GM18502 (cell line): ENCODE measurements at regions not wholly inside any gene's neighbourhood (a gene's known extent, or its start where the extent isn't known, plus 50 kb on each side); places are given as distances from the start of the nearest gene placed in this dataset.
"Not testable (repeated sequence)": the region's sequence is repeated elsewhere in the genome, so short reads cannot be mapped to it uniquely, and the experiment has no call there.

Experiments used
- ATAC-seq: cut with Tn5 transposase; IDR thresholded peaks from one replicate; pipeline ENCODE4 v1.9.1; 2021; ENCODE audit warnings: mild to moderate bottlenecking; ENCODE audit not compliant: unreplicated experiment, poor library complexity

DNA sequence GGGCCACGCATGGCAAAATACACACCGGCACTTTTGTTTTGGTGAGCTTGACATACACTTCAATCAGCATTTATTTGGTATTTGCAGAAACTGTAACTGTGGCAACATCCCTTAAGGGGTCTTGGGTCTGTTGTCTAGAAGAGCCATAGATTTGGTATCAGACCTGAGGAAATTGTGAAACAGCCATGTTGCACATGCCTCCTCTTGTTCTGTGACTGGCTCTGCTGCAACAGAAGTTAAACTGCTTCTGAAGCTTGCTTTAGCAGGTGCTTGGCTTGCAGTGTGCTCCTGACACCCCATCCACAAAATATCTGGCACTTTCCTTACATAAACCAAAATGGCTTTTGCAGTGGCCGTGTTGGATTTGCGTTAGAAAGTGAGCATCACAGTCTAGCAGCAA is 247.3 kb downstream of the GATA3 start:
- ATAC-seq: no peak

DNA sequence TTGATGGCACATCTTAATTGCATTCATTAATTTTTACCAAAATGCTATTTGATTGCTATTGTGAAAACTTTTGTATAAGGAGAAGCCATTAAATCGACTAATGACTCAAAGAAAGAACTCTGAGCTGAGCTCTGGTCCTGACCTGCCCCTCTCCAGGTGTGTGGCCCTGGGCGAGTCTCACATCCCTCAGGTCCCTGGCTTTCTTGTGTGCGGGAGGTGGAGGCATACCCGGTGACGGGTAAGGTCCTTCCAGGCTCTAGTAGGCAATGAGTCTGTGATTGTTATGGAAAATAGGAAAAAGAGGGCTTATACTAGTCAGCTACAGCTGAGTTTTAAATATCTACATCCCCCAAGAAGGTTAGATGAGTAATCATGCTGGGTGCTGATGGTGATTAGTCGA is 248.1 kb downstream of the GATA3 start:
- no peak for ATAC-seq

DNA sequence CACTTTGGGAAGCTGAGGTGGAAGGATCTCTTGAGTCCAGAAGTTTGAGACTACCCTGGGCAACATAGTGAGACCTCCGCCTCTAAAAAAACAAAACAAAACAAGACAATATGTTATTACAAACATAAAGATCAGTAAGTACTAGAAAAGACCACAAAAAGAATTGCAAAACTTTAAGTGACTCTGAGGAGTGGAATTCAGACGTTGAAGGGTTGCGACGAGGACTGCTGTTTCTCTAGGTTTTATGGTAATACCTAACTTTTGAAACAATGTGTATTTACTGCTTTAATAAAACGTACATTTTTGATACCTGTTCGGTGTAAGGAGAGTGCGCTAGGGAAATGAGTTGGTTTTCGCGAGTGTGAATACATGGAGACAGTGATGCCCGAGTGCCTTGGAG is 250.4 kb downstream of the GATA3 start:
- no peak for ATAC-seq

DNA sequence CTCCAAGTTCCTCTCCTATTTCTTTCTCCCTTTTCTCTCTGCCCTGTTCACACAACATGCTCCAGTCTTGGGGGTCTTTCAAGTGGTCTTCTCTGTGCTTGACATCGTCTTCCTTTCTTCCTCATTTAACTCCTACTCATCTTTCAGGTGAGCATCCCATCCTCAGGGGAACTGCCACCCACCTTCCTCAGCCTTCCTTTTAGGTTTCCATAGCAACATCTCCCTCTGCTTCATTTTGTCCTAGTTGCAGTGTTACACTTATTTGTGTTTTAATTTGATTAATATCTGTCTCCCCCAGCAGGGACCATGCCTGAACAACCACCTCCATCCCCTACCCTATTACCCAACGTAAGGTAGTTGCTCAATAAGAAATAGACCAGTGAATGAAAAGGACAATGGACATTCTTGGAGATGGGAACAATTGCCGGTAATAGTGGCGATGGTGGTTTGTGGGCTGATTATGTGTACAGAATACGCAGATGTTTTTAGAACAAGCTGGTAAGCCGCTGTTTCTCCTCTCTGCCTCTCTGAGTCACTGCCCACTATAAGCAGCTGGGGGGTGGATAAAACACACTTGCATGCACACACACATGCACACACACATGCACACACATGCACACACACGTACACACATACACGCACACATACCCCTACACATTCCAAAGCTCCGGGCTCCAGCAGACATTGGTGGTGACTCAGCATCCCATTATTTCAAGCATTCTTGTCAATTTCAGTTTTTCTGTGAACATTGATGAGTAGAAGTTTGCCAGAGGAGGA is 251.6 kb downstream of the GATA3 start:
- ATAC-seq: no peak

DNA sequence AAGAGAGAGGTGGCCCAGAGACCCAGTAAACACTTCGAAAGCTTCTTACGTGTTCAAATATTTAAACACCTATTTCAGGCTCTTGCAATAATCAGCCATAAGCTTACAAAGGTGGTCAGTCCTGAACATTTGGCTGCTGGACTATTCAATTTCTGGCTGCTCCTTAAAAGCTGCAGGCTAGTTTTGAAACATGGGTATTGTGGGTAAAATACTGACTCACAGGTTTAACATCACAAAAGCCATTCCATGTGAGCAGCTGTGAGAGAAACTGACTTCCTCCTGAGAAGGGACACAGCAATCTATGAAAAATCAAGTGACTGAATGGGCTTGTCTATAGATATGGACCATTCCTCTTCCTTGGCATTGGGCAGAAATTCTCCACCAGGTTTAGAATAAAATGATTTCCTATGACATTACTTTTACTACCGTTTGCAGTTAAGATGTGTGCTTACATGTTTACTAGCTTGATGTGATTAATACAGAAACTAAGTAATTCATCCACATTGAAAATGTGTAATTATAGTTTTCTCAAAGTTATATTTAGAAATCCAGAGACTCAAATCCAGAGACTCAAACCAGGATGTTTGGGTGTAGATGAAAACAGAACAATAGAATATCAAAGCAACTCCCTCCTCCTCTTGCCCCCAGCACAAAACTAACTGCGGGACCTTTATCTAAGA is 252.3 kb downstream of the GATA3 start:
- ATAC-seq: no peak

- no peak for ATAC-seq
Observed at GRCh38 chr10:8310930-8311329, 256.4 kb downstream of the GATA3 start.

DNA sequence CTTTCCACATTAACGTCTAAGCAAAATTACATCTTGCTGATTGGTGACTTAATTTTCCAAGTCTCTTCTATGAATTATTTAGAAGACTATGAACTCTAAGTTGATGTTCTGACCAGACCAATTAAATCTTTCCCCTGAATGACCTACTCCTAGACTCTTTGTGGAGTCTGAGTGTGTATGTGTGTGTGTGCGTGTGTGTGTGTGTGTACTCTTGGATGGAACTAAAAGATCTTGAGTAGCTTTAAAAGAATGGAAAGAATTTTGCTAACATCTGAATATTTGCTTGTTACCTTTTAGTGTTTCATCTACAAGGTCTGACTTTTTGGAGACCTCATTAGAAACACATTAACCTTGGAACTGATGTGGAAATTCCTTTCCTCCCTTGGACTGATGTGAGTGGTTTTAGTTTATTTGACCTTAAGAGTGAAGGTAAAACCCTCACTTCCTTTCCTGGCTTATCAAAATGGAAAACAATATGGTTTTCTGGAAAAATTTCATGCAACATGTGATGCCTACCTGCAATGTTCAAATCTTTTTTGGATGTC is 257.1 kb downstream of the GATA3 start:
- ATAC-seq: no peak

- no peak for ATAC-seq
Observed at GRCh38 chr10:8312079-8312478, 257.6 kb downstream of the GATA3 start.

DNA sequence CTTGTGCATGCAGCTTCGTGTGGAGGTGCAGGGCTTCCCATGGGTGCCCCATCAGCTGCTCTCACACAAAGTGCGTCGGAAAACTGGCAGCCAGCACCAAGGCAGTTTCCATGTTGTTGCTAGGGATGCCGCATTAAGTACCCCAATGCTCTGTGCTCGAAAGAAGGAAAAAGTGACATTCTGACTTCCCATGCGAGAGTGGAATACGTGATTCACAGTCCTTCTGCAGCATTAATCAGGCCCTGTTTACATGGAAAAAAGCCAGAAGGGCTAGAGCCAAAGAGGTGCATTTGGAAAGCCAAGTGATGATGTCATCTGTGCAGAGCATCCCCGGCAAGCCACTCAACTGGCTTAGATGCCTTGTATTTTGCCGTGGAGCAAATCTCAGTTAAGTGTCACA is 258.3 kb downstream of the GATA3 start:
- ATAC-seq: no peak

GRCh38 chr10:8314486-8314885 is 260.0 kb downstream of the GATA3 start:
- no peak for ATAC-seq

- ATAC-seq: peak; percentile 75
Observed at GRCh38 chr10:8315619-8316021, 261.1 kb downstream of the GATA3 start.

DNA sequence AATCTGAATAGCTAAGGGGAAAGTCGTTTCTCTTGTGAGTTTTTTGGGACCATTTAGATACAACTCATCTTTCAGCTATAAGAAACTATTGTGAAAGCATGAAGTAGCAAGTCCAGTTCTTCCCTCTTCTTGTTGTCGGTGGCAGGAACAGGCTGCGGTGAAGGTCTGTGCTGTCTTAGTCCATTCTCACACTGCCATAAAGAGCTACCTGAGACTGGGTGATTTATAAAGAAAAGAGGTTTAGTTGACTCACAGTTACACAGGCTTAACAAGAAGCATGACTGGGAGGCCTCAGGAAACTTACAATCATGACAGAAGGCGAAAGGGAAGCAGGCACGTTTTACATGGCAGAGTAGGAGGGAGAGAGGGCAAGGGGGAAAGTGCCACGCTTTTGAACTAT is 261.8 kb downstream of the GATA3 start:
- no peak for ATAC-seq

- ATAC-seq: not testable (repeated sequence)
Observed at GRCh38 chr10:8318429-8318828, 263.9 kb downstream of the GATA3 start.

GRCh38 chr10:8318956-8319355 is 264.5 kb downstream of the GATA3 start:
- no peak for ATAC-seq

DNA sequence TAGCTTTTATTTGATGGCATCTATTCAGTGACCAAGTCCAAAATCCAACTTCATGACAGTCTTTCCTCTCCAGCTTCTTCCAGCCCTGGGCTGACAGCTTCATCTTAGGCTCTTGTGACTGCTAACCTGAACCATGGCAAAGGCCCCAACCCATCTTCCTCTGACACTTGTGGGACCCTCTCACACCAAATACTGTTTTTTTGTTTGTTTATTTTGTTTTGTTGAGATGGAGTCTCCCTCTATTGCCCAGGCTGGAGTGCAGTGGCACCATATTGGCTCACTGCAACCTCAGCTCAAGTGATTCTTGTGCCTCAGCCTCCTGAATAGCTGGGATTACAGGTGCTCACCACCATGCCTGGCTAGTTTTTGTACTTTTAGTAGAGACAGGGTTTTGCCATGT is 265.2 kb downstream of the GATA3 start:
- ATAC-seq: no peak

DNA sequence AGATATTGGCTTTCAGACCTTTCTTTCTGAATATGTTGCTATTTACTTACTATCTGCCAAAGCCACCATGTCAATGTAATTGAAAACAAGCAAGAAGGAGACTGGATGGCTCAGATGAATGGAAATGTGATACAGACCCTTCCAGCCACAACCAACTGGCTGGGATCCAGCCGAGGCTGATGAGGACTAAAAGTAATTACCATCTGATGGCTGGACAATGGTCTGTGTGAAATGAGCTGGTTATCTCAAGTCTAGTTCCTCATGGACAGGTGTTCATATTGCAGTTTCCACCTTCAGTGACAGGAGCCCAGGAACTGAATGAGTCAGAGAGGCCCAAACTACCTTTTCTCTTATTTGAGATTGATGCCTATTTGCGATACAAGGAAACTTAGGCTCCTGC is 267.5 kb downstream of the GATA3 start:
- no peak for ATAC-seq

- ATAC-seq: no peak
Observed at GRCh38 chr10:8323428-8324054, 269.1 kb downstream of the GATA3 start.

DNA sequence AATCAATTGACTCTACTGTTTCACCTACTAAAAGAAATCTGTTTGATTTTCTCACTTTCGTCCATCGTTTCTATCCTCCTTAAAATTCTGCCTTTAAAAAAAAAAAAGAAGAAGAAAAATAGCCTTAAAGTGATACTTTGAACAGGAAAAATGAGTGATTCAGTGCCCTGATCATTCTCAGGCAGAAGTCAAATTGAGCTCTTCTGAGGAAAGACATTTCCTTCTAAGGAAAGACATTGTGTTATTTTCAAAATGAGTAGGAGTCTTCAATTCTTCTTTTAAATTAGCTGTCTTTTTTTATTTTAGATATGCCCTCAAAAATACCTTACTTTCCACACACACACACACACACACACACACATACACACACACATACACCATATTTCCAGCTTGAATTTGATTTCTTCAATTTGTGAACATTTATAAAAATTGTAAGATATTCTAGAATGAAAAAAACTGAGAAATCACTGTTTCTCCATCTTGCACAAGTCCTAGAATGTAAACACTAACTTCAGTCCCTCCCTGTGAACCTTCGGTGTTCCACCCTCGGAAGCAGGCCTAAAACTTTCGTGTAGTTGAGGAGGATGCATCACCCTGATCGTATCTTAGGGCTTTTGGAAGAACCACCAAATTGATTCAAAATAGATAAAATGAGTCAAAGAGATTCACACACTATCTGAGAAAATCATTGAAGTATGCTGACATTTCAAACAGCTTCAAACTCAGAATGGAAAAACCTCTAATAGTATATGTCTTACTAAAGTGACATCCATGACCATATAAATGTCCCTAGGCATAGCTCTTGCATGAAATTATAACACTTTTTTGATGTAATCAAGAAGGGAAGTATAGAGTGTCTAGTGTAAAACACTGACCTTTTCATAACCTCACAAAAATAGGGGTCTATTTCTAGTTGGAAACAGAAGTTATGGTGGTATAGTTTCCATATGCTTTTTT is 270.8 kb downstream of the GATA3 start:
- ATAC-seq: no peak

GRCh38 chr10:8326396-8327139 is 272.1 kb downstream of the GATA3 start:
- ATAC-seq: no peak

GRCh38 chr10:8327140-8327423 is 272.6 kb downstream of the GATA3 start:
- ATAC-seq: no peak
